Testis (tissue), 2 donors: ENCODE measurements at regions not wholly inside any gene's neighbourhood (a gene's known extent, or its start where the extent isn't known, plus 50 kb on each side); places are given as distances from the start of the nearest gene placed in this dataset.

ENCODE experiments used
- POLR2A ChIP-seq: fragments of 450-650 bp; IDR thresholded peaks from one replicate; pipeline ENCODE4 v1.6.1; 2017; ENCODE audit warnings: antibody characterized with exemption, mild to moderate bottlenecking, moderate library complexity
- TF ChIP-seq, protein P1 (sequence below), 3 experiments: fragments of 450-650 bp in 2 of 3; fragments of 200-600 bp in 1 of 3; sonication (generic) in 1 of 3; IDR thresholded peaks; one replicate each; pipeline ENCODE4 v1.5.1; 2016 to 2019; ENCODE audit warnings: antibody characterized with exemption in 3 of 3, mild to moderate bottlenecking in 2 of 3, moderate library complexity in 1 of 3

DNA sequence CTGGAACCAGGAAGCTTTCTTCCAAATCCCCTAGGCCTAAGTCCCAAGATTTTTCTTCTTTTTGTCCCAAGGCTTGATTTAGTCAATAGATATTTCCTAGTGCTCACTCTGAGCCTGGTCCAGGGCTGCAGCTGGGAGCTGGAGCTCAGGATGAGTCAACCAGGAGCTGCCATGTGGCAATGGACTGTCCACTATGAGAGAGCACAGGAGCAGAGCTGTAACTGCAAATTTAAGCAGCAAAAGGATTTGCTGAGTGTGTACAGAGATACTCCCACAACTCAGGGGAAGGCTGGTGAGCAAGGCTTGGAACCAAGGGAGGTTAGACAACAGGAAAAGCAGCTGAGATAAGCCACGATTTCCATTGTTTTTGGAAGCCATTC lies 92.1 kb upstream of the CXCL12 start:
- TF ChIP-seq, protein P1, sequence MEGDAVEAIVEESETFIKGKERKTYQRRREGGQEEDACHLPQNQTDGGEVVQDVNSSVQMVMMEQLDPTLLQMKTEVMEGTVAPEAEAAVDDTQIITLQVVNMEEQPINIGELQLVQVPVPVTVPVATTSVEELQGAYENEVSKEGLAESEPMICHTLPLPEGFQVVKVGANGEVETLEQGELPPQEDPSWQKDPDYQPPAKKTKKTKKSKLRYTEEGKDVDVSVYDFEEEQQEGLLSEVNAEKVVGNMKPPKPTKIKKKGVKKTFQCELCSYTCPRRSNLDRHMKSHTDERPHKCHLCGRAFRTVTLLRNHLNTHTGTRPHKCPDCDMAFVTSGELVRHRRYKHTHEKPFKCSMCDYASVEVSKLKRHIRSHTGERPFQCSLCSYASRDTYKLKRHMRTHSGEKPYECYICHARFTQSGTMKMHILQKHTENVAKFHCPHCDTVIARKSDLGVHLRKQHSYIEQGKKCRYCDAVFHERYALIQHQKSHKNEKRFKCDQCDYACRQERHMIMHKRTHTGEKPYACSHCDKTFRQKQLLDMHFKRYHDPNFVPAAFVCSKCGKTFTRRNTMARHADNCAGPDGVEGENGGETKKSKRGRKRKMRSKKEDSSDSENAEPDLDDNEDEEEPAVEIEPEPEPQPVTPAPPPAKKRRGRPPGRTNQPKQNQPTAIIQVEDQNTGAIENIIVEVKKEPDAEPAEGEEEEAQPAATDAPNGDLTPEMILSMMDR (IDR thresholded peaks at IDR 0.05), result no peak
- TF ChIP-seq POLR2A, result no peak
